HG03378 (cell line): ENCODE measurements at regions not wholly inside any gene's neighbourhood (a gene's known extent, or its start where the extent isn't known, plus 50 kb on each side); places are given as distances from the start of the nearest gene placed in this dataset.
"Not testable (repeated sequence)": the region's sequence is repeated elsewhere in the genome, so short reads cannot be mapped to it uniquely, and the experiment has no call there.

ENCODE experiments used
- ATAC-seq: cut with Tn5 transposase; IDR thresholded peaks from one replicate; pipeline ENCODE4 v1.9.1; 2021; ENCODE audit warnings: mild to moderate bottlenecking, moderate library complexity; ENCODE audit not compliant: unreplicated experiment

- no peak for ATAC-seq
Measured at GRCh38 chr2:242043538-242044312, 174.2 kb downstream of the RTP5 start.

GRCh38 chr2:242044313-242044590, 174.7 kb downstream of the RTP5 start:
- no peak for ATAC-seq

- not testable (repeated sequence) for ATAC-seq
Measured at GRCh38 chr2:242045596-242046144, 176.1 kb downstream of the RTP5 start.

GRCh38 chr2:242046206-242046826, 176.8 kb downstream of the RTP5 start:
- ATAC-seq = no peak

- no peak for ATAC-seq
Measured at GRCh38 chr2:242047963-242048362, 178.4 kb downstream of the RTP5 start.

GRCh38 chr2:242048479-242048878, 178.9 kb downstream of the RTP5 start:
- ATAC-seq = no peak

- not testable (repeated sequence) for ATAC-seq
Measured at GRCh38 chr2:242049492-242049891, 180.0 kb downstream of the RTP5 start.

GRCh38 chr2:242051463-242051862, 181.9 kb downstream of the RTP5 start:
- no peak for ATAC-seq

- no peak for ATAC-seq
Measured at GRCh38 chr2:242052421-242052820, 182.9 kb downstream of the RTP5 start.

- ATAC-seq = no peak
Measured at GRCh38 chr2:242053921-242054320, 184.4 kb downstream of the RTP5 start.

- ATAC-seq = no peak
Measured at GRCh38 chr2:242054406-242054805, 184.9 kb downstream of the RTP5 start.

- ATAC-seq = no peak
Measured at GRCh38 chr2:242054881-242055801, 185.6 kb downstream of the RTP5 start.

GRCh38 chr2:242056026-242056425, 186.5 kb downstream of the RTP5 start:
- no peak for ATAC-seq

- no peak for ATAC-seq
Measured at GRCh38 chr2:242056785-242057184, 187.3 kb downstream of the RTP5 start.

- ATAC-seq = no peak
Measured at GRCh38 chr2:242057379-242058040, 188.0 kb downstream of the RTP5 start.

GRCh38 chr2:242058116-242058680, 188.7 kb downstream of the RTP5 start:
- no peak for ATAC-seq

- ATAC-seq = no peak
Measured at GRCh38 chr2:242059566-242059965, 190.0 kb downstream of the RTP5 start.

- no peak for ATAC-seq
Measured at GRCh38 chr2:242060212-242060835, 190.8 kb downstream of the RTP5 start.

- ATAC-seq = not testable (repeated sequence)
Measured at GRCh38 chr2:242061930-242062329, 192.4 kb downstream of the RTP5 start.

- ATAC-seq = no peak
Measured at GRCh38 chr2:242063436-242063835, 193.9 kb downstream of the RTP5 start.
